Gastroesophageal sphincter (tissue), 3 donors: ENCODE measurements at regions not wholly inside any gene's neighbourhood (a gene's known extent, or its start where the extent isn't known, plus 50 kb on each side); places are given as distances from the start of the nearest gene placed in this dataset.

ENCODE experiments used
- CTCF ChIP-seq, 4 experiments: fragments of 200-600 bp in 2 of 4; fragments of 450-650 bp in 2 of 4; sonication (generic) in 1 of 4; IDR thresholded peaks; one replicate each; pipeline ENCODE4 v1.5.1; 2017 to 2019; ENCODE audit warnings: antibody characterized with exemption in 4 of 4, mild to moderate bottlenecking in 2 of 4, moderate library complexity in 2 of 4
- POLR2A ChIP-seq, 2 donors: fragments of 450-650 bp; IDR thresholded peaks; one replicate each; pipeline ENCODE4 v1.6.1; 2017; ENCODE audit warnings: antibody characterized with exemption in 2 of 2, mild to moderate bottlenecking in 2 of 2, moderate library complexity in 1 of 2

GRCh38 chr7:89731751-89732445 is 422.4 kb upstream of the STEAP1 start:
- TF ChIP-seq CTCF (IDR thresholded peaks at IDR 0.05) (no peak), POLR2A (IDR thresholded peaks at IDR 0.05) (no peak)
